Urothelium cell line (cell line): ENCODE measurements at regions not wholly inside any gene's neighbourhood (a gene's known extent, or its start where the extent isn't known, plus 50 kb on each side); places are given as distances from the start of the nearest gene placed in this dataset.

Experiments used
- DNase-seq: peaks from one replicate; pipeline ENCODE4 v3.0.0; 2011; ENCODE audit warnings: low spot score, mixed read lengths
- FAIRE-seq: peaks from 2 replicates; lab custom pipeline; 2011; peaks lifted over from hg19 to GRCh38; lab: Jason Lieb, UNC

- FAIRE-seq (no peak), DNase-seq (no peak)
Measured at GRCh38 chr5:107219993-107220392, 450.7 kb downstream of the EFNA5 start.

DNA sequence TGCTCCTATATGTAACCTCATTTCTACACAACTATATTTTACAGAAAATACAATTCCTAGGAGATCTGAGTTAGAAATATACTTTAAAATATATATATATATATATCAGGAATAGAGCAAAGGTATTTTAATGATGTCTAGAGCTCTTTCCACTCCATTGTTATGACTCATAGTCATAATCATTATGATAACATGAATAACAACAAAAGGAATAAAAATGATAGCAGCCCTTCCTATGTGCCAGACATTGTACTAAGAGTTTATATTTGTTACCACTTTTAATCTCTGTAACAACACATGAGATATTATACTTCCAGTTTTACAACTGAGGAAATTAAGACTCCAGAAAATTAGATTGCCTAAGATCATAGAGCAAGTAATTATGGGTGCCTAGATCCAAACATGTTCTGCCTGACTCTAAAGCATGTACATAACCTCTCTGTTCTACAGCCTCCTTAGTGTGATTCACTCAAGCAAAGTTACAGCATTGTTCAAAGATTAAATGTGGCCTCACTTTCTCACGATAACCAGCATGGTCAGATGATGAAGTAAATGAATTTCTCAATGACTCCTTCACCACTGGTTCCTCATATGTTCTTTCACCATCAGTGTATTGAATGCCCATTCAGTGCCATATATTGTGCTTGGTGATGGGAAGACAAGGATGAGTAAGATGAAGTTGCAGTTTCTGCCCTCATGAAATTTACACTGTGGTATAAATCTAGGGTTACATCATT is 452.1 kb downstream of the EFNA5 start:
- DNase-seq (no peak), FAIRE-seq (no peak)

GRCh38 chr5:107217721-107218130 is 453.0 kb downstream of the EFNA5 start:
- no peak for FAIRE-seq
- no peak for DNase-seq

GRCh38 chr5:107216587-107216986 is 454.1 kb downstream of the EFNA5 start:
- FAIRE-seq, result no peak
- DNase-seq, result no peak

DNA sequence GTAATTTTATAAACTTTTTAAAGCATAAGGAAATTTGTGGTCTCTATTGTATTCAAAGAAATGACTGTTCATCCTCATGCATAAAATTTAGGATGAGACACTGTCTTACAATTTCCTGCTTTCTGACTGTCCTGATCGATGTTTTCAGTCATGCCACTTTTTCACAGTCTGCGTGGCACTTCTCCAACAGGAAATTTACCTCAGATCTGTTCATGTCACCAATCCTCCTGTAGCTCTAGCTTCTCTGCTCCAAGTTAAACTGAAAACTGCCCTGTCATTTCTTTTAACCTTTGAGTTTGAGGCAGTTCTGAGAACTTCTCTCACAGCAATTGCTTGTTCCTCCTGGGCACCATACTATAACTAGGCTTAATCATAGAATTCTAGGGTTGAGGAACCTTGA is 455.1 kb downstream of the EFNA5 start:
- DNase-seq (no peak), FAIRE-seq (no peak)

- no peak for FAIRE-seq
- DNase-seq, result no peak
Measured at GRCh38 chr5:107213025-107213424, 457.7 kb downstream of the EFNA5 start.

DNA sequence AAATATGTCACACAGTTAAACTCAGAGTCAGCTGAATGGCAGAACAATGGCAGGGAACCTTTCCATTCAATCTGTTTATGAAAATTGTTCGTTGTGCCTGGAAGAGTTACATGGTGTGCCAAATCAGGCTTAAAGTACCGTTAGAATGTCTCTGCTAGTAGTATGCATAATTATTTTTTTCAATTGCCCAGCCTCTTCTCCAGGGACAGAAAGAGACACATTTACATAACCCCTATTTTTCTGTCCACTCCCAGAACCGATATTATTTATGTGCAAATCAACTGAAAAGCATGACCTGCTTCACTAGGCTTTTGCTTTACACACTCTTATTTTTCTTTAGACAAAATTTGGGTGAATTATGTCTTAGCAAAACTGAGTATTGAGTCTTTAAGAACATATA is 459.1 kb downstream of the EFNA5 start:
- FAIRE-seq (no peak), DNase-seq (no peak)

DNA sequence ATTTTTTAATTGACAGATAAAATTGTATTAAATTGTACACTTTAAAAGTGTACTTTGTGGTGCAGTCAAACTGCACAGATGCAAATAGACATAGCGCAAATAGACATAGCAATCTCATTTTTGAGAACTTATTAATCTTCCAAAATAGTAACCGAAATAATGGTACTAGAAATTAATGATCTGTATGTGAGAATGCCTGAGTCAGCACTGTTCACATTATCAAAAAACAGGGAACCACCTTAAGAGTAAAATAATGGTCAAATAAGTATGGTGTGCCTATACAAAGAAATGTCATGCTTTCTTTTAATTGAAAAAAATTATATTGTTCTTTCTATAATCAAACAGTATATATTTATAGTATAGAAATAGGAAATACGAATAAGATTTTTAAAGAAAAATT is 461.9 kb downstream of the EFNA5 start:
- FAIRE-seq (no peak), DNase-seq (no peak)

DNA sequence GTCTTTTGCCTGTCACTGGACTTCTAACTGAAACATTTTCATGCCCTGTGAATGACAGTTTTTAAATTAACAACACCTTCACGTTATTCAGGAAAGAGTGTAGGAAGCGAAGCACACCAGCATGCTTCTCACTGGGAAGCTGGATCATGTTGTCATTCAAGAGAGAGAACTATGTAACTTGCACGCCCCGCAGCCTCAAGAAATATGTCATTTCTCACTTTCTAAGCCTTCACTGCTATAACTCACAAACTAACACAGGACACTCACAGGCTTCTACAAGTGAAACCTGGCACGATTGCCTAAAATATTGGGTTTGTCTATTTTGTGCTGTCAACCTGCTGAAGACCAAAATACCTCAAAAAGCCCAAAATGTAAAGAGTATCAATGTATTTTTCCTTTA is 466.3 kb downstream of the EFNA5 start:
- FAIRE-seq (no peak), DNase-seq (no peak)

- DNase-seq (no peak), FAIRE-seq (no peak)
Measured at GRCh38 chr5:107203243-107203642, 467.5 kb downstream of the EFNA5 start.

DNA sequence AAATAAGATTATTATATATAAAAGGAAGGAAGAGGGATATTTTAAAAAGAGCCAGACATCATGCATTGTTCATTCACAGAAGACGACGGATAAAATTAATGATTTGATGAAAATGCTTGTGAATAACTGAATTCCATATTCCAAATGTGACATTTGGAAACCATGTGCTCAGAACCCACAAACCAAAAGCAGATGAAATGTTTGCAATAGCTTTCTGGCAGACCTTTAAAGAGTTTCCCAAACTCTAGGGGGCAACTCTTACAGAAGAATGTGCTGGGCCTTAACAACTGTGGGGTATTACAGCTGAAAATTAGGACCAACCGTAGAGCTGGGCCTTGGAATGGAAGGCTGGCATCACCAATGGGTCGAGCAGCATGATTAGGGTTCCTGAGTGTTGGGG is 471.0 kb downstream of the EFNA5 start:
- DNase-seq, result no peak
- no peak for FAIRE-seq

GRCh38 chr5:107196500-107197059 is 474.2 kb downstream of the EFNA5 start:
- DNase-seq, result no peak
- FAIRE-seq, result no peak

- FAIRE-seq, result no peak
- DNase-seq, result no peak
Measured at GRCh38 chr5:107195890-107196395, 474.8 kb downstream of the EFNA5 start.

- DNase-seq (no peak), FAIRE-seq (no peak)
Measured at GRCh38 chr5:107184871-107185270, 485.9 kb downstream of the EFNA5 start.

DNA sequence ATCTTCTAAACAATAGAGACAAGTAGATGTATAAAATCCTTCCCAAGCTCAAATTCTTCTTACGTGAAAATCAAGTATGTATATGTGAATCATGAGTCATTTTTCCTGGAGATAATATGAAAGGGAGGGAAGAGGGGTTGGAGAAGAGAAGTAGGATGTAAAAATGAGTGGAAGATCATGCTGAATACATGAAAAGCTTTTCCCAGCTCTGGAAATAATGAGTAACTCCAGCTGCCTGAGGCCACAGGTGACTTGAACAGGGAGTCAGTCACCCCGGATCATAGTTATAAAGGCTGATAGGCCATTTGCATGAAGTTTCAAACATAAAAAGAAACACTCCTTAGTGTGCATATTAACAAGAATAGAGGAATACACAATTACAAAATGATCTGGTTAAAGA is 486.7 kb downstream of the EFNA5 start:
- FAIRE-seq (no peak), DNase-seq (no peak)

GRCh38 chr5:107170620-107171019 is 500.1 kb downstream of the EFNA5 start:
- DNase-seq, result no peak
- no peak for FAIRE-seq

- no peak for DNase-seq
- FAIRE-seq, result no peak
Measured at GRCh38 chr5:107169867-107170266, 500.9 kb downstream of the EFNA5 start.

- FAIRE-seq, result no peak
- no peak for DNase-seq
Measured at GRCh38 chr5:107168848-107169752, 501.6 kb downstream of the EFNA5 start.

DNA sequence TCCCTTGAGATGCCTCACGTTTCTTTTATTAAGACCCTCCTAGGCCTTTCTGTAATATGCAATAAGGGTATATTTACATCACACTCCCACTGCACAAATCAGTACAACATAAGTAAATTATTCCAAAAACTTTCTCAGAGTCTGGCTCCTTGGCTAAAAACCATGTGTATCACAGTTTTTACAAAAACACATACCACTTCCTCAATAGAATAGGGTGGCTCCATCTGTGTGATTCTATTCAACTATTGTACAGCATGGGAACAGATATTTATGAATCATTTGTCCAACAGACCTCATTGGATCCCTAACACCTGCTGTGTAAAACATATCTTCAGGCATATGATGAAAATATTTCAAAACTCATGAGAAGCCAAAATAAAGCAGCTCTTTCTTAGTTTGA is 502.7 kb downstream of the EFNA5 start:
- DNase-seq (no peak), FAIRE-seq (no peak)

- FAIRE-seq (no peak), DNase-seq (no peak)
Measured at GRCh38 chr5:107165296-107165695, 505.4 kb downstream of the EFNA5 start.

DNA sequence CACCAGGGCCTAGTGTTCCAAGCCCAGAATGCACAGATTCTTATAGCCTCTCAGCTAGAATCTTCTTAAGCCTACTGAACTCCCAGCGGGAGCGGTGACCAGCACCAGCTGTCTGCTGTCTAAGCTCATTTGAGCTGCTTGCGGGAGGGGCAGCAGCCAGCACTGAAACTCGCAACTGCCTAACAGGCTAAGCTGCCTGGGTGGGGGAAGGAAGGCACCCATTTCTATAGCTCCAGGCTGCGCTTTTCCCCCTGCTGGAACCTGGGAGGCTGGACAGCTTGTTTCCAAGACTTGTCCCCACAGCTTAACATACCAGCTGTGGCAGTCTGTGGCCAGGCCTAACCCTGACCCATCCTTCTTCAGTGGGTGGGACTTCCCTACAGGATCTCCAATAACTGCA is 512.9 kb downstream of the EFNA5 start:
- no peak for FAIRE-seq

GRCh38 chr5:107155707-107156106 is 515.0 kb downstream of the EFNA5 start:
- DNase-seq (no peak), FAIRE-seq (no peak)

More for the DNA sequence above, 512.9 kb downstream of the EFNA5 start:
- DNase-seq, result no peak
